ENCODE measurements at regions not wholly inside any gene's neighbourhood (a gene's known extent, or its start where the extent isn't known, plus 50 kb on each side); places are given as distances from the start of the nearest gene placed in this dataset.

GRCh38 chr13:85445534-85445933 is 353.7 kb downstream of the SLITRK6 start:
- no peak overlapping the region for H3K4me2 ChIP-seq (ENCODE audit: control insufficient read depth, insufficient read depth)
- SMC1A ChIA-PET (ENCODE audit: uncharacterized antibody, unreplicated experiment), result interaction anchor here (1.1 kb wide), 1 partner anchor 16 kb away, joined by 3 read pairs; no protein-coding TSS in a partner anchor
- BruUV-seq (replicated peaks), result no TSS peak
- no peak for DNase-seq (ENCODE audit: low read depth, low spot score)
- H4K20me1 ChIP-seq (ENCODE audit: control insufficient read depth, insufficient read depth), result no peaks in the 10 kb centered on the region
- no peak for TF ChIP-seq NRF1 (conservative IDR thresholded peaks at IDR 0.05; ENCODE audit: low read depth, low read length)
- in situ Hi-C loops (cut with MboI), result no loop called here
- H3K9ac ChIP-seq (ENCODE audit: control insufficient read depth, insufficient read depth, low read length), result no peak overlapping the region
- no peaks in the 10 kb centered on the region for H3K4me1 ChIP-seq (ENCODE audit: control insufficient read depth, insufficient read depth, low read length)
- no peak for ATAC-seq
- no peaks in the 10 kb centered on the region for H3K36me3 ChIP-seq (ENCODE audit: control insufficient read depth in 2 of 2, insufficient read depth in 2 of 2, low read length in 1 of 2)
- H3K27ac ChIP-seq (ENCODE audit: control insufficient read depth, insufficient read depth), result no peak overlapping the region
- no peaks in the 10 kb centered on the region for H3K9me3 ChIP-seq (replicated peaks; ENCODE audit: control insufficient read depth, insufficient read depth, low read length)
- RAD21 ChIA-PET (ENCODE audit: unreplicated experiment), result no interaction called here
- no peaks in the 10 kb centered on the region for H3K27me3 ChIP-seq (replicated peaks in 1 of 2; ENCODE audit: control insufficient read depth in 2 of 2, insufficient read depth in 2 of 2, low read length in 1 of 2)
- no peak overlapping the region for H3K4me3 ChIP-seq
- FAIRE-seq, result no peak
- no peaks in the 10 kb centered on the region for H3K79me2 ChIP-seq (ENCODE audit: control insufficient read depth, insufficient read depth, low read length)
- POLR2A ChIA-PET, result no interaction called here
- H2AFZ ChIP-seq (ENCODE audit: control insufficient read depth, low read depth, low read length), result no peak overlapping the region
- intact Hi-C loops (cut with micrococcal nuclease; ENCODE audit: unreplicated experiment), result no loop called here
- CTCF ChIA-PET, result no interaction called here

- no peaks in the 10 kb centered on the region for H3K9me3 ChIP-seq (replicated peaks; ENCODE audit: control insufficient read depth, insufficient read depth, low read length)
- no peak overlapping the region for H2AFZ ChIP-seq (ENCODE audit: control insufficient read depth, low read depth, low read length)
- H3K27me3 ChIP-seq (replicated peaks in 1 of 2; ENCODE audit: control insufficient read depth in 2 of 2, insufficient read depth in 2 of 2, low read length in 1 of 2), result no peaks in the 10 kb centered on the region
- ChIA-PET CTCF (interaction anchor here (0.9 kb wide), 1 partner anchor 21 kb away, joined by 3 read pairs; no protein-coding TSS in a partner anchor), SMC1A (ENCODE audit: uncharacterized antibody, unreplicated experiment) (interaction anchor here (1.3 kb wide), 1 partner anchor 8 kb away, joined by 3 read pairs; no protein-coding TSS in a partner anchor), RAD21 (ENCODE audit: unreplicated experiment) (no interaction called here), POLR2A (interaction anchor here (0.6 kb wide), 1 partner anchor 548 kb away, joined by 5 read pairs; no protein-coding TSS in a partner anchor)
- intact Hi-C loops (cut with micrococcal nuclease; ENCODE audit: unreplicated experiment) (no loop called here), in situ Hi-C loops (cut with MboI) (no loop called here)
- H3K36me3 ChIP-seq (ENCODE audit: control insufficient read depth in 2 of 2, insufficient read depth in 2 of 2, low read length in 1 of 2), result no peaks in the 10 kb centered on the region
- H3K4me1 ChIP-seq (ENCODE audit: control insufficient read depth, insufficient read depth, low read length), result no peaks in the 10 kb centered on the region
- BruUV-seq (replicated peaks), result no TSS peak
- 48% methylated on average over 1 of the region's 1 CpG for WGBS (ENCODE audit: insufficient coverage, insufficient replicate concordance, low lambda C conversion rate, missing lambda C conversion rate)
- no peak overlapping the region for H3K4me2 ChIP-seq (ENCODE audit: control insufficient read depth, insufficient read depth)
- FAIRE-seq (no peak), DNase-seq (ENCODE audit: low read depth, low spot score) (no peak), ATAC-seq (no peak)
- no peaks in the 10 kb centered on the region for H4K20me1 ChIP-seq (ENCODE audit: control insufficient read depth, insufficient read depth)
- H3K9ac ChIP-seq (ENCODE audit: control insufficient read depth, insufficient read depth, low read length), result no peak overlapping the region
- H3K27ac ChIP-seq (ENCODE audit: control insufficient read depth, insufficient read depth), result no peak overlapping the region
- H3K4me3 ChIP-seq, result no peak overlapping the region
- H3K79me2 ChIP-seq (ENCODE audit: control insufficient read depth, insufficient read depth, low read length), result no peaks in the 10 kb centered on the region
- no peak for TF ChIP-seq IRF4 (IDR thresholded peaks at IDR 0.05; ENCODE audit: low read depth, low read length)
- no peak for TF ChIP-seq DPF2 (IDR thresholded peaks at IDR 0.05)
- TF ChIP-seq PKNOX1 (IDR thresholded peaks at IDR 0.05), result no peak
- TF ChIP-seq ZBTB4 (CRISPR knock-in tag; IDR thresholded peaks at IDR 0.05), result no peak
- TF ChIP-seq SMC3 (IDR thresholded peaks at IDR 0.05; ENCODE audit: borderline replicate concordance, low read length), result no peak
- no peak for TF ChIP-seq NR2C2 (IDR thresholded peaks at IDR 0.05; ENCODE audit: borderline replicate concordance, control insufficient read depth, insufficient read length, low read depth)
- no peak for TF ChIP-seq PBX3 (IDR thresholded peaks at IDR 0.05; ENCODE audit: insufficient replicate concordance, low read depth, low read length)
- TF ChIP-seq ZZZ3 (IDR thresholded peaks at IDR 0.05; ENCODE audit: control insufficient read depth, insufficient read length, low read depth), result no peak
- no peak for TF ChIP-seq RELA (IDR thresholded peaks at IDR 0.05; ENCODE audit: borderline replicate concordance, partially characterized antibody)
- TF ChIP-seq WRNIP1 (IDR thresholded peaks at IDR 0.05; ENCODE audit: borderline replicate concordance, low read depth, low read length), result no peak
- TF ChIP-seq SMAD1 (IDR thresholded peaks at IDR 0.05; ENCODE audit: low read depth, partially characterized antibody), result no peak
- no peak for TF ChIP-seq MAX (IDR thresholded peaks at IDR 0.05; ENCODE audit: low read depth, low read length)
Observed at GRCh38 chr13:85441975-85442374, 357.2 kb downstream of the SLITRK6 start.
